Neural cell (in vitro differentiated cells): ENCODE measurements at regions not wholly inside any gene's neighbourhood (a gene's known extent, or its start where the extent isn't known, plus 50 kb on each side); places are given as distances from the start of the nearest gene placed in this dataset.
"Not testable (repeated sequence)": the region's sequence is repeated elsewhere in the genome, so short reads cannot be mapped to it uniquely, and the experiment has no call there.

Experiments used
- EP300 ChIP-seq: fragments of 450-650 bp; conservative IDR thresholded peaks from 2 replicates; pipeline ENCODE4 v1.6.1; 2014; ENCODE audit warnings: antibody characterized with exemption, mild to moderate bottlenecking, moderate library complexity; ENCODE audit not compliant: poor library complexity, severe bottlenecking
- MXI1 ChIP-seq: fragments of 450-650 bp; conservative IDR thresholded peaks from 2 replicates; pipeline ENCODE4 v1.6.1; 2014; ENCODE audit warnings: antibody characterized with exemption, mild to moderate bottlenecking; ENCODE audit not compliant: poor library complexity, severe bottlenecking
- POLR2AphosphoS5 ChIP-seq: IDR thresholded peaks from 2 replicates; pipeline ENCODE4 v1.6.1; 2012
- RAD21 ChIP-seq: fragments of 450-650 bp; conservative IDR thresholded peaks from 2 replicates; pipeline ENCODE4 v1.6.1; 2014; ENCODE audit warnings: antibody characterized with exemption, mild to moderate bottlenecking, moderate library complexity
- REST ChIP-seq: IDR thresholded peaks from 2 replicates; pipeline ENCODE4 v1.6.1; 2012; ENCODE audit warnings: borderline replicate concordance
- SMC3 ChIP-seq: fragments of 450-650 bp; conservative IDR thresholded peaks from 2 replicates; pipeline ENCODE4 v1.6.1; 2014; ENCODE audit warnings: antibody characterized with exemption, mild to moderate bottlenecking, moderate library complexity; ENCODE audit not compliant: poor library complexity
- TF ChIP-seq, protein P1 (sequence below): fragments of 450-650 bp; IDR thresholded peaks from 2 replicates; pipeline ENCODE4 v1.5.1; 2014; ENCODE audit warnings: antibody characterized with exemption, mild to moderate bottlenecking, moderate library complexity; ENCODE audit not compliant: poor library complexity, severe bottlenecking

DNA sequence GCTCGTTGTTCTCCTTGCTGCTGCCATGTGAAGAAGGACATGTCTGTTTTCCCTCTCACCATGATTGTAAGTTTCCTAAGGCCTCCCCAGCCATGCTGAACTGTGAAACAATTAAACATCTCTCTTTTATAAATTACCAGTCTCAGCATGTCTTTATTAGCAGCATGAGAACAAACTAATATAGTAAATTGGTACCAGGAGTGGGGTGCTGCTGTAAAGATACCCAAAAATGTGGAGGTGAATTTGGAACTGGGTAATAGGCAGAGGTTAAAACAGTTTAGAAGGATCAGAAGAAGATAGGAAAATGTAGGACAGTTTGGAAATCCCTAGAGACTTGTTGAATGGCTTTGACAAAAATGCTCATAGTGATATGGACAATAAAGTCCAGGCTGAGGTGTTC is 576.7 kb downstream of the EPM2A start:
- TF ChIP-seq SMC3, MXI1, EP300, RAD21, POLR2AphosphoS5, REST: not testable (repeated sequence)
- TF ChIP-seq, protein P1, sequence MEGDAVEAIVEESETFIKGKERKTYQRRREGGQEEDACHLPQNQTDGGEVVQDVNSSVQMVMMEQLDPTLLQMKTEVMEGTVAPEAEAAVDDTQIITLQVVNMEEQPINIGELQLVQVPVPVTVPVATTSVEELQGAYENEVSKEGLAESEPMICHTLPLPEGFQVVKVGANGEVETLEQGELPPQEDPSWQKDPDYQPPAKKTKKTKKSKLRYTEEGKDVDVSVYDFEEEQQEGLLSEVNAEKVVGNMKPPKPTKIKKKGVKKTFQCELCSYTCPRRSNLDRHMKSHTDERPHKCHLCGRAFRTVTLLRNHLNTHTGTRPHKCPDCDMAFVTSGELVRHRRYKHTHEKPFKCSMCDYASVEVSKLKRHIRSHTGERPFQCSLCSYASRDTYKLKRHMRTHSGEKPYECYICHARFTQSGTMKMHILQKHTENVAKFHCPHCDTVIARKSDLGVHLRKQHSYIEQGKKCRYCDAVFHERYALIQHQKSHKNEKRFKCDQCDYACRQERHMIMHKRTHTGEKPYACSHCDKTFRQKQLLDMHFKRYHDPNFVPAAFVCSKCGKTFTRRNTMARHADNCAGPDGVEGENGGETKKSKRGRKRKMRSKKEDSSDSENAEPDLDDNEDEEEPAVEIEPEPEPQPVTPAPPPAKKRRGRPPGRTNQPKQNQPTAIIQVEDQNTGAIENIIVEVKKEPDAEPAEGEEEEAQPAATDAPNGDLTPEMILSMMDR, result not testable (repeated sequence)
